ENCODE measurements at regions not wholly inside any gene's neighbourhood (a gene's known extent, or its start where the extent isn't known, plus 50 kb on each side); places are given as distances from the start of the nearest gene placed in this dataset.

- POLR2A ChIA-PET = no interaction called here
- Histone ChIP-seq H3K4me3 (no peak overlapping the region), H3K27ac (no peak overlapping the region), H3K4me2 (no peak overlapping the region), H3K4me1 (no peaks in the 10 kb centered on the region), H3K9me3 (no peaks in the 10 kb centered on the region)
- TF ChIP-seq ZNF302 (CRISPR knock-in tag; IDR thresholded peaks at IDR 0.05) (no peak), HDAC2 (IDR thresholded peaks at IDR 0.05) (no peak), MAZ (IDR thresholded peaks at IDR 0.05; ENCODE audit: borderline replicate concordance, low read depth, low read length) (no peak), RNF2 (IDR thresholded peaks at IDR 0.05; ENCODE audit: borderline replicate concordance, low read depth) (no peak), FOSL2 (IDR thresholded peaks at IDR 0.05) (no peak), FOSL2 (CRISPR knock-in tag; IDR thresholded peaks at IDR 0.05) (no peak), EHF (CRISPR knock-in tag; IDR thresholded peaks at IDR 0.05) (no peak), CHD2 (IDR thresholded peaks at IDR 0.05; ENCODE audit: low read length, partially characterized antibody) (no peak), SREBF2 (IDR thresholded peaks at IDR 0.05) (no peak), NR3C1 (IDR thresholded peaks at IDR 0.05) (no peak), NPAS2 (CRISPR knock-in tag; IDR thresholded peaks at IDR 0.05; ENCODE audit: borderline replicate concordance) (no peak), HOXB13 (CRISPR knock-in tag; IDR thresholded peaks at IDR 0.05; ENCODE audit: low read depth) (no peak), RARB (CRISPR knock-in tag; IDR thresholded peaks at IDR 0.05) (no peak)
- TF ChIP-seq, protein P1, sequence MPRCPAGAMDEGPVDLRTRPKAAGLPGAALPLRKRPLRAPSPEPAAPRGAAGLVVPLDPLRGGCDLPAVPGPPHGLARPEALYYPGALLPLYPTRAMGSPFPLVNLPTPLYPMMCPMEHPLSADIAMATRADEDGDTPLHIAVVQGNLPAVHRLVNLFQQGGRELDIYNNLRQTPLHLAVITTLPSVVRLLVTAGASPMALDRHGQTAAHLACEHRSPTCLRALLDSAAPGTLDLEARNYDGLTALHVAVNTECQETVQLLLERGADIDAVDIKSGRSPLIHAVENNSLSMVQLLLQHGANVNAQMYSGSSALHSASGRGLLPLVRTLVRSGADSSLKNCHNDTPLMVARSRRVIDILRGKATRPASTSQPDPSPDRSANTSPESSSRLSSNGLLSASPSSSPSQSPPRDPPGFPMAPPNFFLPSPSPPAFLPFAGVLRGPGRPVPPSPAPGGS (IDR thresholded peaks at IDR 0.05) = no peak
- ATAC-seq = no peak
- DNase-seq (ENCODE audit: low read depth in 1 of 2, low spot score in 1 of 2) = no peak
- 9% methylated on average over 2 of the region's 2 CpGs for WGBS (ENCODE audit: missing lambda C conversion rate)
- FAIRE-seq = no peak
- CTCF ChIA-PET = no interaction called here
Observed at GRCh38 chr4:29046186-29046585, 1674.0 kb upstream of the PCDH7 start.

DNA sequence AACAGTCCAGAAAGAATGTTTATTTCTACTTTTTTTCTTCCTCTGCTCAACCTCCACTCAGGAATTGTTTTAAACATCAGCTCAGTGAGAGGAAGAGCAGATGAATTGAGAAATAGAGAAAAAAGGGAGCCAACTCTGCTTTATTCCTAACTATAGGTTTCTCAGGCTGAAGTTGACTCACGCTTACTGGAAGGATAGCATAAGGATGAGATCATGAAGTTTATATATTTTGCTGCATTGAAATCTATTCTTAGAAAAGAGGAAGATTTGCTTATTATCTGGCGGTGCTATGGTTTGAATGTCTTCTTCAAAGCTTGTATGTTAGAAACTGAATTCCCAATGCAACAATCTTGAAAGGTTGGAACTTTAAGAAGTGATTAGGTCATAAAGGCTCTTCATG lies 1673.4 kb upstream of the PCDH7 start:
- no peak for DNase-seq (ENCODE audit: low read depth in 1 of 2, low spot score in 1 of 2)
- no peaks in the 10 kb centered on the region for H3K9me3 ChIP-seq
- ATAC-seq = no peak
- POLR2A ChIA-PET = no interaction called here
- WGBS (ENCODE audit: missing lambda C conversion rate) = 51% methylated on average over 2 of the region's 2 CpGs
- no peak overlapping the region for H3K27ac ChIP-seq
- no peak overlapping the region for H3K4me3 ChIP-seq
- CTCF ChIA-PET = no interaction called here
- H3K4me1 ChIP-seq = no peaks in the 10 kb centered on the region
- H3K4me2 ChIP-seq = no peak overlapping the region
- TF ChIP-seq CBX8 (IDR thresholded peaks at IDR 0.05) (no peak), CBX2 (IDR thresholded peaks at IDR 0.05; ENCODE audit: borderline replicate concordance, low read depth) (no peak), CHD2 (IDR thresholded peaks at IDR 0.05; ENCODE audit: low read length, partially characterized antibody) (no peak), REST (IDR thresholded peaks at IDR 0.05) (no peak), ZNF302 (CRISPR knock-in tag; IDR thresholded peaks at IDR 0.05) (no peak), ZC3H11A (IDR thresholded peaks at IDR 0.05) (no peak), HDAC2 (IDR thresholded peaks at IDR 0.05) (no peak), RAD21 (conservative IDR thresholded peaks at IDR 0.05 in 1 of 2, IDR thresholded peaks at IDR 0.05 in 1 of 2) (no peak), CHD4 (IDR thresholded peaks at IDR 0.05; ENCODE audit: borderline replicate concordance) (no peak), PHF8 (IDR thresholded peaks at IDR 0.05; ENCODE audit: borderline replicate concordance, low read depth) (no peak)
- TF ChIP-seq, protein P2, sequence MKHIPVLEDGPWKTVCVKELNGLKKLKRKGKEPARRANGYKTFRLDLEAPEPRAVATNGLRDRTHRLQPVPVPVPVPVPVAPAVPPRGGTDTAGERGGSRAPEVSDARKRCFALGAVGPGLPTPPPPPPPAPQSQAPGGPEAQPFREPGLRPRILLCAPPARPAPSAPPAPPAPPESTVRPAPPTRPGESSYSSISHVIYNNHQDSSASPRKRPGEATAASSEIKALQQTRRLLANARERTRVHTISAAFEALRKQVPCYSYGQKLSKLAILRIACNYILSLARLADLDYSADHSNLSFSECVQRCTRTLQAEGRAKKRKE (CRISPR knock-in tag; IDR thresholded peaks at IDR 0.05; ENCODE audit: low read depth) = no peak
- TF ChIP-seq, protein P3, sequence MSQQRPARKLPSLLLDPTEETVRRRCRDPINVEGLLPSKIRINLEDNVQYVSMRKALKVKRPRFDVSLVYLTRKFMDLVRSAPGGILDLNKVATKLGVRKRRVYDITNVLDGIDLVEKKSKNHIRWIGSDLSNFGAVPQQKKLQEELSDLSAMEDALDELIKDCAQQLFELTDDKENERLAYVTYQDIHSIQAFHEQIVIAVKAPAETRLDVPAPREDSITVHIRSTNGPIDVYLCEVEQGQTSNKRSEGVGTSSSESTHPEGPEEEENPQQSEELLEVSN (IDR thresholded peaks at IDR 0.05; ENCODE audit: borderline replicate concordance, low read depth) = no peak
- no peak for FAIRE-seq
